Limb (tissue), 2 donors: ENCODE measurements at regions not wholly inside any gene's neighbourhood (a gene's known extent, or its start where the extent isn't known, plus 50 kb on each side); places are given as distances from the start of the nearest gene placed in this dataset.
"Not testable (repeated sequence)": the region's sequence is repeated elsewhere in the genome, so short reads cannot be mapped to it uniquely, and the experiment has no call there.

Source experiments
- DNase-seq, 2 donors: peaks; one replicate each; pipeline ENCODE4 v3.0.0-alpha.2; 2016; ENCODE audit errors: extremely low spot score in 2 of 2

DNA sequence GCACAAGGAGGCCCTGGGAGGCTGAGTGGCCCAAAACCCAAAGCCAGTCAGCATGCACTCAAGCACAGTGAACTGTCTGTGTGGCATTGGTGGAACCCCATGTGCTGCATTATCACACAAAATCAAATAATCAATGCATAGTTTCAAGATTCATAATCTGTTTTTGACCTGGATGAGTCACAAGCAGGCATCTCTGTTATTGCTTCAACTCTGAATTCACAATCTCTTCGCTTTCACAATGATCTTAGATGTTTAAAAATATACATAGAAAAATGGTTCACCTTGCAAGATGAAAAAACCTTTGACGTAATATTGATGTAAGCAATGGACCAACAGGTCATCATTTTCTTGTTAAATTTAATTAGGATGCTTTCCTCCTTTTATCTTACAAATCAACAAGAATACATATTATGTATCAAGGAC, 455.4 kb downstream of the IRS2 start:
- no peak for DNase-seq

DNA sequence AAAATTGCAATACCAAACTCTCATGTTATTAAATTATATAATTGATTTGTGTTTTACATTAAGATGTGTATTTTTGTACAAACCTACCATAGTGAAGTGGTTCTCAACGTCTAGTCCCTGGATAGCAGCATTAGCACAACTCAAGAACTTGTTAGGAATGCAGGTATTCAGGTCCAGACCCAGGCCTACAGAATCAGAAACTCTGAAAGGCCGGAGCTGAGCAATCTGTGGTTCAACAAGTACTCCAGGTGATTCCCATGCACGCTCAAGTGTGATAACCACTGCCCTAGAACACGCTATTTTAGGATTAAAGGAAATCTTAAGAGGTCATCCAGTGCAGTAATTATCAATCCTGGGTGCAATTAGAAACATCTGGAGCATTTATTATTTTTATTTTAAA, 456.3 kb downstream of the IRS2 start:
- no peak for DNase-seq

DNA sequence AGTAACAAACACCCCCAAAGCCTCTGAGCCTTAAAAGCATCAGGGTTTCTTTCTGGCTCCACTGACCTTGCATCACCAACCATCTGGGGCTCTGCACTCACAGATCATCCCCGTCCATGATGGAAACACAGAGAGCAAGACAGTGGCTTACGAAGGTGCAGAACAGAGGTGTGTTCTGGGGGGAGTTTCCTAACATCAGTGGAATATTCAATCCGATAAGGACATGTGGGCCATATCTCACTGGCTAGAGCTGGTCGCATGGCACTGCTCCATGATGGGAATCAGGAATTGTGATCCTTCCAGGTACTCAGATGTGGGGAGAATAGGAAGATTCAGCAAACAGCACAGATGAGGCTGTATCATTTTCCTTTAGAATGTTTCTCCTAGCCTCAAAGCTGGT, 457.2 kb downstream of the IRS2 start:
- DNase-seq = no peak

DNA sequence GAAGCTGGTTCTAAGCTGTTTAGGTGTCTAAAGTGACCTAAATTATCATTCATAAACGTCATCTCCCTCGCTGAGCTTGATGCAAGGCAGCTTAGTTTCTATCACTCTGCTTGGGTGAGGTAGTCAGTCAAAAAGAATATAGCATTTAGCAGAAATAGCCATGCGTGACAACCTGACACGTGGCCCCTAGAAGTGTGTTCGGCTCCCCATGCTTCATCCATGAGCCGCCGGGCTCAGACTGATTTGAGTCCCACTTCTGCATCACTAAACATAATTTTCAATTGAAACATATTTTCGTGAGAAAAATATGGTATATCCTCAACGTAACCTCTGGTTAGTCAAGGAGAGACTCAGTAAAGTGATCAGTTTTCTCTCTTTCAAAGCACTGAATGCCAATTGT, 459.8 kb downstream of the IRS2 start:
- no peak for DNase-seq

DNA sequence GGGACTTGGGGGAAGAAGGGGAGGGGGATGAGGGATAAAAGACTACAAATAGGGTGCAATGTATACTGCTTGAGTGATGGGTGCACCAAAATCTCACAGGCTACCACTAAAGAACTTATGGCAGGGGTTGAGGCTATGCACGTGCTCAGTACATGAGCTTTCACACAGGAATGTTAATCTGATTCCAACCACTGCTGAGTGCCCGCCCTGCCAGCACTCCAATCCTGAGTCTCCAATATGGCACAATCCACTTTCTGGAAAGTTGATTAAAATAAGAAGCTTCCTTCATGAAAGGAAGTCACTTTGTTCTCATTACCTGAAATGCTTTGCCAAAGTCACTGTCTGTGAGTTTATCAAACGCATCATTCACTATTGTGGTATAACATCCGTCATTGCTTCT, 463.0 kb downstream of the IRS2 start:
- no peak for DNase-seq

DNA sequence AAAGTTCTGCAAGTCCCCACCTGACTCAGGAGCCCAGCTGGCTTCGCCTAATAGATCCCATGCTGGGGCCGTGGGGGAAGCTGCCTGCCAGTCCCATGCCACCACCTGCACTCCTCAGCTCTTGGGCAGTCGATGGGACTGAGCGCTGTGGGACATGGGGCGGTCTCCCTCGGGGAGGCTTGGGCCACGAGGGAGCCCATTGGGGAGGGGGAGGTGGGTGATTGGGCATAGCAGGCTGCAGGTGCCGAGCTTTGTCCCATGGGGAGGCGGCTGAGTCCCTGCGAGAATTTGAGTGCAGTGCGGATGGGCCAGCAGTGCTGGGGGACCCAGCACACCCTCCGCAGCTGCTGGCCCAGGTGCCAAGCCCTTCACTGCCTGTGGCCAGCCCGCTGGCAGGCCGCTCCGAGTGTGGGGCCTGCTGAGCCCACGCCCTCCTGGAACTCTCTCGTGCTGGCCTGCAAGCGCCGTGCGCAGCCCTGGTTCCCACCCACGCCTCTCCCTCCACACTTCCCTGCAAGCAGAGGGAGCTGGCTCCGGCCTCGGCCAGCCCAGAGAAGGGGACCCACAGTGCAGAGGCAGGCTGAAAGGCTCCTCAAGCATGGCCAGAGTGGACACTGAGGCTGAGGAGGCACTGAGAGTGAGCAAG, 467.3 kb downstream of the IRS2 start:
- no peak for DNase-seq

DNA sequence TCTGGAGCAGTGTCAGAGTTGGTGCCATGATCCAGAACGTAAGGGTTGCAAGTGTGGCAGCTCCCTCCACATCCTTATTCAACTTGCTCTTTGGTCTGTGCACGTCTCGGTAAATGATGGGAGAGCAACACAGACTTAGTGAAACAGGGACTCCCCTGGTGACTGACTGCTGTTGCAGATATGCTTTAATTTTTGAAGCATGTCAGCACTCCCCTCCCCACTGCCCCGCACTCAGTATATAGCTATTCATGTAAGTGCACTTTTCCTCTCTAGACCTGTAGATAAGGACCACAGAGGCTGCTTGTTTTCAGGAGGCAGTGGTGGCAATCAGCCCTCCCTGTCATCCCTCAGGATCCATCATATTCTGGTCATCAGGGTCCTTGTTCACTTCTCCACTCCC, 470.9 kb downstream of the IRS2 start:
- no peak for DNase-seq

DNA sequence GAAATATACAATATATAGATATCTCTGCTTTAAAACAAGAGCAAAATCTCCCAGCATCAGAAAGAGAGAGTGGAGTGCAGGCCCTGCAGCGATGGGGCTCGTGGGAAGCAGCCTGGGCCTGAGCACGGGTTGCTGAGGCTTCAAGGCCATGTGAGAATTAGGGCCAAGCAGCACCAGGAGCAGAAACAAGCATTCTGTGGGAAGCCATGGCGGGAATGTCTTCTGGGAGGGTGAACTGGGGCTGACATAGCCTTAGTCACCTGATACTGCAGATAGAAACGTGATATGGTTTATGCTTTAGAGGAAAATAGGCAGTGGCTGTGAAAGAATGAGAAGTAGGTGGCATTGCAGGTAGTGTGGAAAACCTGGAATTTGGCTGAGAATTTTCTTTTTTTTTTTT, 472.3 kb downstream of the IRS2 start:
- DNase-seq = no peak

DNA sequence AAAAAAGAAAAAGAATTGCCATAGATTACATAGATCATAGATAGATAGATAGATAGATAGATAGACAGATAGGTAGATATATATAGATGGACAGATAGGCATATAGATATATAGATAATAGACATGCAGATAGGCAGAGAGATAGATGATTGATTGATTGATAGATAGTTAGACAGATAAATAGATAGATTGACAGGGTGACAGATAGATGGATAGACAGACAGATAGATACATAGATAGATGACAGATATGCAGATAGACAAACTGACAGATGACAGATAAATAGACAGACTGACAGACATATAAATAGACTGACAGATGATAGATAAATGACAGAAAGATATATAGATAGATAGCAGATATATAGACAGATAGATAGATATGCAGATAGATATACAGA, 474.0 kb downstream of the IRS2 start:
- no peak for DNase-seq

DNA sequence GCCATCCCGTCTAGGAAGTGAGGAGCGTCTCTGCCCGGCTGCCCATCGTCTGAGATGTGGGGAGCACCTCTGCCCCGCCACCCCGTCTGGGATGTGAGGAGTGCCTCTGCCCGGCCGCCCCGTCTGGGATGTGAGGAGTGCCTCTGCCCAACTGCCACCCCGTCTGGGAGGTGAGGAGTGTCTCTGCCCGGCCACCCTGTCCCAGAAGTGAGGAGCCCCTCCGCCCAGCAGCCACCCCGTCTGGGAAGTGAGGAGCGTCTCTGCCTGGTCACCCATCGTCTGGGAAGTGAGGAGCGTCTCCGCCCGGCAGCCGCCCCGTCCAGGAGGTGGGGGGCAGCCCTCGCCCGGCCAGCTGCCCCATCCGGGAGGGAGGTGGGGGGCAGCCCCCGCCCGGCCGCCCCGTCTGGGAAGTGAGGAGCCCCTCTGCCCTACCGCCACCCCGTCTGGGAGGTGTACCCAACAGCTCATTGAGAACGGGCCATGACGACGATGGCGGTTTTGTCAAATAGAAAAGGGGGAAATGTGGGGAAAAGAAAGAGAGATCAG, 474.9 kb downstream of the IRS2 start:
- DNase-seq = not testable (repeated sequence)

DNA sequence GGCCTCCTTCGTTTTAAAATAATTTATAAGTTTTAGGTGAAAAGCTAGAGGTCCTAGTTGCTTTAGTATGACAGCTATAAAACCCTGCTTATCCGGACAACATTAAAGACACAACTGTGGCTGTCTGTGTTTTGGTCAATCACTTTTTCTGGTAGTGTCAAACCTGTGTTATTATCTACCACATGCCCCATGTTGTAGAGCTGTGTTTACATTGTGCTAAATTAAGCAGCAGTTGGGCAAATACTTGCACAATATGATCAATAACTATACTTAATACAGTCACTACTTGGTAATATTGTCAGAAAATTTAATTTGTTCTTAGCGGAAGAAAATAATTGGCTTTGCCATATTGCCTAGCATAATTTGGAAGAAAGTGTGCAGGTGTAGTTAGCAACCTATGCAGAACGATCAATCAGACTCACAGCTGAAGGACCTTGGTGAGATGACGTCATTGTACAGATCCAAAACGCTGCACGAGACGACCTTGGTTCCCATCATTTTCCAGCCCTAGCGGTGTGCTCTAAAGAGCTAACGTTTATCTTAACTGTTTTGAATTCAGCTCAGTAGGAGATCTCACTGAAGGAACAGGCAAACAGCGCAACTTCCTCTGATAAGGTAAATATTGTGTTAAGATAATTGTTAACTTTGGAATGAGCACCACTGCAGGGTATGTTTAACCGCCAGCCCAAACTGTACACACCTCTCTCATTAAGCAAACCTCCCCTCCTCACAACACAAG, 476.6 kb downstream of the IRS2 start:
- no peak for DNase-seq

DNA sequence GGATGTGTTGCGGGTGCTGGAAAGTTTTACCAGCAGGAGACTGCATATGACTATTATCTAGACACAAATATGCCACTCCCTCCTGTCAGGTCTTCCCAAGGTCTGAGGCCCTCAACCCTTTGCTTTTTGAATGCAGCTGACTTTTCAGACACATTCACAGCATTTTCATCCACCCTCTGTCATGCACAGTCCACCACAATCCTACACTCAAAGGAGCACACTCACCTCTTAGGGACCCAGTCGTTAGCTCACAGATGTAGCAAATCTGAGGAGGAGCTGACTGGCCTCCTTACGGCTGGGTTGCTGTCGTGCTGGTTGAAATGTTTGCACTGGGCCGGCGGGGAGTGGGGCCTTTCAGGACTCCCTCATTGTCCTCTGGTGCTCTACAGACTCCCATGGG, 479.4 kb downstream of the IRS2 start:
- DNase-seq = no peak

DNA sequence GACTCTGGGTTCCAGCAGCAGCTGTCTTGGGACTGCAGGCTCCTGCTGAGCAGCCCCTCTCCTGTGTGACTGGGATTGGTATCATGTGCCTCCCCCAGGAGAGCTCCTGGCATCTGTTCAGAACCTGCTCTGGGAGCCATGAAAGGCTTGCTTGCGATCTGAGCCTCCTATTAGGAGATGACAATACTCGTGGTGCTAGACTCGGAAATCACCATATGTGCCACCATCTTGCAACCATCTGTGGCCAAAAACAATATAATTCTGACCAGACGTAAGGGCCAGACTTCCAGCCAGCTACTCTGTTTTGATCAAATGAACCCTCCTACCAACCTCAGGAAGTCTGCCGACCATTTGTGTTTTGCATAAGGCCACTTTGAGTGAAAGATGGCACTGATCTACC, 484.7 kb downstream of the IRS2 start:
- DNase-seq = peak in 1 of 2 donors; percentile 41

DNA sequence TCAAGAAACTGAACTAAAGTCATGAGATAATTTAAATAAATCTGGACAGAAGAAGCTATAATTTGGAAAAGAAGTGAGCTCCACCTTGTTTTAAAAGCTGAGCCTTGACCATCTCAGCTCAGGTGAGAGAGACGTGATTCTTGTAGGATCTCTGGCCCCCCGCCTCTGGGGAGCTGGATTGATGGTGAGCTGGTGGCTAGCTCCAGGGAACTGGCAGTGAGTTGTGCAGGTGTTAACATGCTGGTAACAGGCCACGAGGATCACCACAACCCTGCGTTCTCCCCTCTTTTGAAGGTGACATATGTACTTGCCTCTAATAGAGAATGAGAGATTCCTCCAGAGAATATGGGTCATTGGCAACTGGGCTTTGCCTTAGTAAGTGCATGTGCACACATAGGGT, 485.1 kb downstream of the IRS2 start:
- no peak for DNase-seq

DNA sequence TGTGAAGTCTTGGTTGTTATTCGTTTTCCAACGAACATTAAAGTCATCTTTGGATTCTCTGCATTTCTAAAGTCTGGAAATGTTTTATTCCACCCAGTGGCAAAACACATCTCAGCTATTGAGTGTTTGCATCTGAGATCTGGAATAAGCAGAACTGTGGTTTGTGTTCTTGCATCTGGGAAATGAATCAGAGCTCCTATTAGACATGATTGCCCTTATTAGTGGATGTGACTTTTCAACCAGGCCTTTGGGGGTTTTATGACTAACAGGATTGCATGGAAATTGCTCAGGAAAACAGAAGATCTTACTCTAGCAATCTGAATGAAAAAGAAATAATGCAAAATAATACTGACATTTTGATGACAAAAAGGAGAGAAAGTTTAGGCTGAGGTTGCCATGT, 488.8 kb downstream of the IRS2 start:
- DNase-seq = no peak

DNA sequence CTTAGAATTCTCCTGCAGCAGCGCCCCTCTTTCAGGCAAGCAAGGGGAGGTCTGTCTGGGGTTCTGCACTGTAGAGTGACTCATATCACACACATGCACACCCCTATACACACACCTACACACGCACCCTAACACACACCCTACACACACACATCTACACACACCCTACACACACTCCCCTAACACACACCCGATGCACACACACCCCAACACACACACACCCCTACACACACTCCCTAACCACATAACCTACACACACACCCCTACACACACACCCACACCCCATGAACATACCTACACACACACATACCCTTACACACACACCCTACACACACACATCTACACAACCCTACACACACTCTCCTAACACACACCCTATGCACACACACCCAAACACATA, 493.2 kb downstream of the IRS2 start:
- DNase-seq = no peak

DNA sequence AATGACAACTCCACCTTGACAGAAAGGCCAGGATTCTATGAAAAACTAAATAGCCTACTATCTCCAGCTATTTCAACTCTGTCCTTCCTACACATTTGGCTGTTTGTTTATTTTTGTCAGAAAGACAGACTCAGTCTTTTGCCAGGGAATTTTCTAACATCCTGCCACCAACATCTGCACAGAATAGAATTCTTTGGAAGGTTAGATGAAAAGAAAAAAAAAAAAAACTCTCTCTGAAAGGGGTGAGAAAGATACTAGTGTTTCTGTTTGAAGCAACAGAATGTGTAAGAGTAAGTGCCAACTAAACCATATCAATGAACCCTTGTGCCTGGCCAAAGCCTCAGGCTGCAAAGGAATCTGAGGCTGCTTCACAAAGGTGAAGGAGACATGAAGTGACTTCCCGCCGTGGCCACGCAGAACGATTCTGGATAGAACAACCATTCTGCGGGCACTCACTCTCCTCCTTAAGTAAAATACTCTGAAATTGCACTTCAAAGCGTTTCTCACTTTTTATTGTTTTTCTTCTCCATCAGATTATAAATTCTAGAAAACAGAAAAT, 498.2 kb downstream of the IRS2 start:
- no peak for DNase-seq

DNA sequence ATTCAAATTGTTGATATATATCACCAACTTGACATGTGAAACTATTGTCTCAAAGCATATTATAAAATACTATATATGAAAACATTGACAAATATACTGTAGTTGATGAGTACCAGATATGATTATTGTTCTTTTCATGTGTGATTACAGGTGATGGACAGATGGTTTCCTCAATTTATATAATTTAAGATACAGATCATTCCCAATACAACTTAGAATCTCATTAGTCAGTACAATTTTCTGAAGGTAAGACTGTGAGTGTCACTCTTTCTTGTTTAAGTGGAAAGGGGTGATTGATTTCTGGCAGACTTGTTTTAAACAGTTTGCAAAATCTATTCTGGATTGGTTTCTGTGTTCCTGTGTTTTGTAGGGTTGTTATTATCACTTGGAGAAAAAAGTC, 498.8 kb downstream of the IRS2 start:
- DNase-seq = no peak

DNA sequence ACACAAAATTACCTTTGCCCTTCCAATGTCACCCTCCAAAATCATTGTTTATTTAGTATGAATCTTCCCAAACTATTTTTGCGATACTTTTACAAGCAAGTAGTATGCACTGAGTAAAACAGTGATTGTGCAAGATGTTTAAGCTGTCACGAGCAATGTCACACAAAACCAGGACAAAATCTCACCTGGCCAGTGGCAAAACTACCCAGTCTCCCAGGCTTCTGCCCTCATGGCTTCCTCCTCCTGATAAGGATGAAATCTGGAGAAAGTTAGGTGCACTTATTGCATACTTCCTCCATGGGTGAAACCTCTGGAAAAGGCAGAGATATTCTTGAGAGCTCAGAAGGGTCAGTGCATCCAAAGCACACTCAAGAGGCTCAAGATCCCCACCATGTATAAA, 500.8 kb downstream of the IRS2 start:
- DNase-seq = no peak

DNA sequence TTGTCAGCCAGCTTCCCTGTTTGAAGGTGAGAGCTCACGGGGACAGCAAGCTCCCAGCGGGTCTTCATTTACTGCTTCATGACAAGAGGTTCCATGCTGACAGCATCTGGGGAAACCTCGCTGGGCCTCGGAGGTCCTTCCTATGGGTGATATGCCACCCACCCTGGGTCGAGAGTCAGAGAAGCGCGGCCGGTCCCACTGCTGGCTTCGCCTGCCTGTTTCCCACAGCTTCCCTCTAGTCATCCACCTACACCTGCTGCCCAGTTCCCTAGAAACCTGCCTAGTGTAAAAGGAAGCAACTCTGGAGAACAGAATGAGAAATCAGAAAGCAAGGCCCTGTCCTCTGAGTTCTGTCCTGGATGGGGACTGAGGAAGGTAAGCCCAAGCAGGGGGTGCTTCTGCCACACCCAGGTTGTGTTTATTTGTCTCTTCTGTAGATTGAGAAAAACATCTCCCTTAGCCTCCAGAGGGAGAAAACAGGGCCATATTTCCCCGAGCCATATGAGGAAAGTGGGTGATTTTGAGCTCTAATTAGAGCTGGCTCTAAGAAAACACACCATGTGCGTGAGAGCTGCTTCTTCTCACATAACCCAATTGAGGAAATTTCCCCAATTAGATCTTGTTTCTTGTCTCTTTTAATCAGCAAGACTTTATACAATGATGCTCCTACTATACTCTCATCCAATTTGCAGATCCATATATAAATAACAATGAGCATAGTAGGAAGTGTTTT, 504.3 kb downstream of the IRS2 start:
- DNase-seq = no peak

DNA sequence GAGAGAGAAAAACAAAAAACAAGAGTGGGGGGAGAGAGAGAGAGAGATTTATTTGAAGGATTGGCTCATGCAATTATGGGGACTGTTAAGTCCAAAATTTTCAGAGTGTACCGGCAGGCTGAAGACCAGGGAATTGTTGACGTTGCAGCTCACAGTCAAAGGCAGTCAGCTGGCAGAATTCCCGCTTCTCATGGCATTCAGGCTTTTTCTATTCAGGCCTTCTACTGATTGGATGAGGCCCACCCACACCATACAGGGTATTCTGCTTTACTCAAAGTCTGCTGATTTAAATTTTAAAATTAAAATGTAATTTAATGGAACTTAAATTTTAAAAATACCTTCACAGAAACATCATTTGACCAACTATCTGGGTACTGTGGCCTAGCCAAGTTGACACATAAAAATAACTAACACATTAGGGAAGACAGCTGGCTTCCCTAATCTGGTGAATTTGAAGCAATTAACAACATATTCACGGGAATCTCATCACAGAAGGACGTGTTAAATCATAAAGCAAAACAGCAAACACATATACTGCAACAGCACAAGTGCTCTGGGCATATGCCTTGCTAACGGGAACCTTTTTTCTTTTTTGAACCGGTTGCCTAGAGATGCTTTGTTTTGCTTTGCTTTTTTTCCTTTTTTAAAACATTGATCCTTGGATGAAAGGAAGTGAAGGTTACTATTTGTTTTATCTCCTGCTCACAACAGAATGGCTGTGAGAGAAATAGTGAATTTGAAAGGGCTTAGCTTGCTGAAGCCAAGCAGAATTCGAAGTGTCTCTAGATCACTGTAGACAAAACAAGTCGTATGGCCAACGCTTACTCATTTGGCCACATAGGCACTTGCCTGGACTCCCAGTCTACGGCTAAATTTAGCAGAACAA, 505.1 kb downstream of the IRS2 start:
- no peak for DNase-seq
